Bronchial epithelial cell (primary cell): ENCODE measurements at regions not wholly inside any gene's neighbourhood (a gene's known extent, or its start where the extent isn't known, plus 50 kb on each side); places are given as distances from the start of the nearest gene placed in this dataset.
A peak's percentile ranks its signal among the peaks of the same experiment; 100 is the strongest.

Source experiments
- DNase-seq: peaks from one replicate; pipeline ENCODE4 v3.0.0-alpha.2; 2010; ENCODE audit warnings: low read depth
- FAIRE-seq: peaks from 2 replicates; lab custom pipeline; 2011; peaks lifted over from hg19 to GRCh38; lab: Jason Lieb, UNC
- H3K27me3 ChIP-seq: 2 replicates; pipeline ENCODE4 v1.5.1; 2011; ENCODE audit warnings: low read length; ENCODE audit not compliant: control insufficient read depth, insufficient read depth
- H3K36me3 ChIP-seq: 2 replicates; pipeline ENCODE4 v1.5.1; 2011; ENCODE audit warnings: low read length; ENCODE audit not compliant: control insufficient read depth, insufficient read depth
- H3K4me3 ChIP-seq: 2 replicates; pipeline ENCODE4 v1.5.1; 2011; ENCODE audit warnings: mild to moderate bottlenecking, low read depth, low read length, control low read depth
- CTCF ChIP-seq: IDR thresholded peaks from 2 replicates; pipeline ENCODE4 v1.5.1; 2011; ENCODE audit warnings: mild to moderate bottlenecking, moderate library complexity, low read length, control low read depth, inconsistent platforms; ENCODE audit not compliant: insufficient read depth, severe bottlenecking

GRCh38 chr22:44371741-44372525 lies 59.2 kb upstream of the SHISAL1 start:
- TF ChIP-seq CTCF: no peak
- no peak for DNase-seq
- H3K4me3 ChIP-seq: no peak overlapping the region
- peak; percentile 70 for FAIRE-seq
- H3K36me3 ChIP-seq: no peaks in the 10 kb centered on the region
- no peaks in the 10 kb centered on the region for H3K27me3 ChIP-seq

- H3K4me3 ChIP-seq: no peak overlapping the region
- DNase-seq (no peak), FAIRE-seq (no peak)
- H3K36me3 ChIP-seq: no peaks in the 10 kb centered on the region
- TF ChIP-seq CTCF: no peak
- H3K27me3 ChIP-seq: no peaks in the 10 kb centered on the region
These were observed 57.4 kb upstream of the SHISAL1 start for GRCh38 chr22:44369916-44370801.

- FAIRE-seq: no peak
- no peaks in the 10 kb centered on the region for H3K27me3 ChIP-seq
These were observed 56.5 kb upstream of the SHISAL1 start for GRCh38 chr22:44369293-44369661.

GRCh38 chr22:44368611-44369292 lies 56.0 kb upstream of the SHISAL1 start:
- no peak overlapping the region for H3K4me3 ChIP-seq
- no peak for DNase-seq
- H3K36me3 ChIP-seq: no peaks in the 10 kb centered on the region
- no peak for FAIRE-seq
- TF ChIP-seq CTCF: no peak
- H3K27me3 ChIP-seq: no peaks in the 10 kb centered on the region

More at GRCh38 chr22:44369293-44369661, 56.5 kb upstream of the SHISAL1 start:
- TF ChIP-seq CTCF: peak; percentile 18
- no peak for DNase-seq
- H3K36me3 ChIP-seq: no peaks in the 10 kb centered on the region
- H3K4me3 ChIP-seq: no peak overlapping the region

- H3K27me3 ChIP-seq: no peaks in the 10 kb centered on the region
These were observed 53.9 kb upstream of the SHISAL1 start for GRCh38 chr22:44366372-44367300.

More at GRCh38 chr22:44366372-44367300, 53.9 kb upstream of the SHISAL1 start:
- no peak for DNase-seq
- H3K4me3 ChIP-seq: no peak overlapping the region
- FAIRE-seq: no peak
- H3K36me3 ChIP-seq: no peaks in the 10 kb centered on the region
- TF ChIP-seq CTCF: no peak
